ENCODE measurements at regions not wholly inside any gene's neighbourhood (a gene's known extent, or its start where the extent isn't known, plus 50 kb on each side); places are given as distances from the start of the nearest gene placed in this dataset.

DNA sequence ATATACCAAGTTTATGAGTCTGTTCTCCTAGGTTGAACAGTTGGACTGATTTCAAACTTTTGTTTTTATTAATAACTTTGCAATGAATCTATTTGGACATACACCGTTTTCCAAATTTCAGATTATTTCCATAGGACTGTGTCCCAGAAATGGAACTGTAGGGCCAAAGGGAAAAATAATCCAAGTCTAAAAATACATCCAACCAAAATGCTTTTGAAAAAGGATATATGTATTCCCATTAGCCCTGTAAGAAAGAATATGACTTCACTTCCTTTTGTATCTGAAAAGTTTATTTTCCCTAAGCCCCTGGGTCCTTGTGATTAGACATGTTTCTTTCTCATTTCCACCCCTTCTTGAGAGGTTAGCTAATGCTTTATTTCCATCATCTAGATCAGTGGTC lies 434.2 kb upstream of the MKI67 start:
- H3K27me3 Mint-ChIP-seq = peaks cover 0 to 7% of the 10 kb centered on the region in 2 donors
- DNase-seq (no peak), ATAC-seq (replicated peaks) (no peak)
- no peak overlapping the region for H3K4me3 Mint-ChIP-seq
- no peaks in the 10 kb centered on the region for H3K4me1 Mint-ChIP-seq
- no peak overlapping the region for H3K27ac Mint-ChIP-seq
- no peaks in the 10 kb centered on the region for H3K36me3 Mint-ChIP-seq
- H3K9me3 Mint-ChIP-seq = no peaks in the 10 kb centered on the region

DNA sequence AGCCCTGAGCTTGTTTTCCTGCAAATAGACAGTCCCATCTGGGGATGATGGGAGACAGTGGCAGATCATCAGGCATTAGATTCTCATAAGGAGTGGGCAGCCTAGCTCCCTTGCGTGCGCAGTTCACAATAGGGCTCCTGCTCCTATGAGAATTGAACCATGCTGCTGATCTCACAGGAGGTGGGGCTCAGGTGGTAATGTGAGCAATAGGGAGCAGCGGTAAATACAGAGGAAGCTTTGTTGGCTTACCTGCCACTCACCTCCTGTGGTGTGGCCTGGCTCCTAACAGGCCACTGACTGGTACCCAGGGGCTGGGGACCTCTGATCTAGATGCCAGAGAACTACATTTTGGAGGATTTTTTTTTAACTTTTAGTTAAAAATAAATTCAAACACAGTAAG lies 434.8 kb upstream of the MKI67 start:
- Mint-ChIP-seq H3K27me3 (peaks cover 0 to 7% of the 10 kb centered on the region in 2 donors), H3K36me3 (no peaks in the 10 kb centered on the region), H3K9me3 (no peaks in the 10 kb centered on the region), H3K4me3 (no peak overlapping the region), H3K27ac (no peak overlapping the region), H3K4me1 (no peaks in the 10 kb centered on the region)
- DNase-seq = no peak
- no peak for ATAC-seq (replicated peaks)

DNA sequence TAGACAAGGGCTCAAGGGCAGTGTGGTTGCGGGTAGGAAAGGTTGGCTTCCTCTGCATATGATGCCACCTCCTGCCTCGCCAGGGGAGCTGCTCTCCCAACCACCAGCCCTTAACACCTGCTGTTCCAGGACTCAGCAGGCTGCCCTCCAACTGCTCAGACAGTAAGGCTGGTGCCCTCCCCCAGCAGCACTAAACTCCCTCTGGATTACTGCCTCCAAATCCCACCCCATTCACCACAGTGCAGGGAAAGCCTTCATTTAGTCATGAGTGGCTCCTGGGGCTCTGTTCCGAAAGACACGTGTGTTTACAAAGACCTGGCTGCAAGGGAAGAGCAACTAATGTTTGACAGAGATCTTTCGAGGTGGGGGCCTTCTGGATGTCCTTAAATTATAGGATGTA lies 437.2 kb upstream of the MKI67 start:
- ATAC-seq (replicated peaks) (no peak), DNase-seq (no peak)
- no peaks in the 10 kb centered on the region for H3K4me1 Mint-ChIP-seq
- H3K4me3 Mint-ChIP-seq = no peak overlapping the region
- H3K36me3 Mint-ChIP-seq = no peaks in the 10 kb centered on the region
- peaks cover 0 to 7% of the 10 kb centered on the region in 2 donors for H3K27me3 Mint-ChIP-seq
- H3K27ac Mint-ChIP-seq = no peak overlapping the region
- no peaks in the 10 kb centered on the region for H3K9me3 Mint-ChIP-seq

DNA sequence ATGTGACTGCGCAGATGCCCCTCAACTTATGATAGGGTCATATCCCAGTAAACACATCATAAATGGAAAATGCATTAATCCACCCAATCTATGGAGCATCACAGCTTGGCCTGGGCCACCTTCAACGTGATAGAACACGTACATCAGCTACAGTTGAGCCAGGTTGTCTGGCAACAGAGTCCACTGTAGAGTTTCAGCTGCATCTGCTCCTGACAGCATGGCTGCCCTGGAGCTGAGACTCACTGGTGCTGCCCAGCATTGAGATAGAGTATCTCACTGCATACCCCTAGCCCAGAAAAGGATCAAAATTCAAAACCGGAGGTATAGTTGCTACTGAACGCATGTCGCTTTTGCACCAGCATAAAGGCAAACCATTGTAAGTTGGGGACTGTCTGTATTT lies 437.7 kb upstream of the MKI67 start:
- no peaks in the 10 kb centered on the region for H3K9me3 Mint-ChIP-seq
- H3K27me3 Mint-ChIP-seq = peaks cover 0 to 7% of the 10 kb centered on the region in 2 donors
- H3K4me3 Mint-ChIP-seq = no peak overlapping the region
- H3K36me3 Mint-ChIP-seq = no peaks in the 10 kb centered on the region
- no peaks in the 10 kb centered on the region for H3K4me1 Mint-ChIP-seq
- no peak for DNase-seq
- ATAC-seq (replicated peaks) = no peak
- H3K27ac Mint-ChIP-seq = no peak overlapping the region

DNA sequence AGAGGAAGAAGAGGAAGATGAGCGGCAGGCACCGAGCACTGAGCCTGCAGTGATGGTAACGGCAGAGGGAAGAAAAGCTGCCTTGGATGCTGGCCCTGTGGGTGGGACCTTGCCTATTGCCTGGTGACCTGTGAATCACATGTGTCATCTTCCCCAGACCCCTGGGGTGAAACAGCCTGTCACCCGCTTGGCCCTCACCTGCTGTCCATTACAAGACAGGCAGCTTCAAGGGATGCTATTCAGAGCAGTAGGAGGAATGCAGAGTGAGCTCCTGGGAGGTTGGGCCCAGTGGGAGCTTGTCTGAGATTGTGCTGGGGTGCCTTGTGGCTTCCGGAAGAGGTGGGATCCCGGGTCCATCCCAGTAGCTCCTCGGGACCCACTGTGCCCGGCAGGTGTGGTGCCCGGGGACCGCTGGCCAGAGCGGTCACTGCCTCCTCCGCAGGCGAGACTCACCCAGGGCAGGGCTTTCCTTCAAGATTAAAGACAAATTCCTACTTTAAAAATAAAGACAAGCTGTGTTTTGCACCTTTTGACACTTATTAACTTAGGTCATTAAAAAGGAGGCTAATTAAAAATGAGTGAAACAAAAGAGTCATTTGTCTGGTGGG lies 440.2 kb upstream of the MKI67 start:
- Mint-ChIP-seq H3K36me3 (peaks cover 0 to 2% of the 10 kb centered on the region in 2 donors), H3K4me3 (no peak overlapping the region), H3K27me3 (no peaks in the 10 kb centered on the region), H3K27ac (no peak overlapping the region), H3K4me1 (no peaks in the 10 kb centered on the region), H3K9me3 (no peaks in the 10 kb centered on the region)
- DNase-seq (no peak), ATAC-seq (replicated peaks) (no peak)

DNA sequence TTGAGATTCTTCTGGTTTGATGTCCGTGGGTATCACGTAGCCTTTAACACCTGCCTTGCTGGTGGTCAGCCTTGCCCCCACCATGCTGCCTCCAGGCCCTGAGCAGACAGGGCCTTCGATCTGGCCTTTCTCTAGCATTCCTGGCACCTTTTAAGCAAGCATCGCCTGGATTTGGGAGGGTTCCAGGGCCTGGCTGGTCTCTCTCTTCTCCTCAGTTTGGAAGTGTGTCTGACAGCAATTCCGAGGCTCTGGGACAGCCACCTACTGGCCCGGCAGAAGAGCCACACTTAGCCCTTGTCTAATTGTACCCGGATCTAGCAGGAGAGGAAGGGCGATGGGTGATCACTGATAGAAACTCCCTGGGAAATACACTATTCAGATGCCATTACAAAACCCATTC lies 441.3 kb upstream of the MKI67 start:
- no peak for ATAC-seq (replicated peaks)
- H3K4me1 Mint-ChIP-seq = no peaks in the 10 kb centered on the region

DNA sequence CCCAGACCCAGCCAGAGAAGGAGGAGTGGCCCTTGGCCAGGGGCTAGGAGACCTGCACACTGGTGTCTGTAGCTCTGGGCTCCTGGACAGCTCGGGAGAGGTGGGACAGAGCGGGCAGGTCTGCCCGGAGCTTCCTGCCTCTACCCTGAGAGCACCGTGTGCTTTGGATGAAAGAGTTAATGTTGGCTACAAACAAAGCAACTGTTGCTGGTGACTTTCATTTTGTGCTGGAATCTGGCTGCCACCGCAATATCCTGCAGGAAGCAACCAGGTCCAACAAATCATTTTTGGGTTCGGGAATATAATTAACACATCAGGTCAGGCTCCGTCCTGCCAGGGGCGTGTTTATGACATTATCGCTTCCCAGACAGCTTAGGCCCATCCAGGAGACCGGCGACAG lies 441.8 kb upstream of the MKI67 start:
- H3K27ac Mint-ChIP-seq = no peak overlapping the region
- H3K9me3 Mint-ChIP-seq = no peaks in the 10 kb centered on the region
- DNase-seq (no peak), ATAC-seq (replicated peaks) (no peak)
- H3K4me3 Mint-ChIP-seq = no peak overlapping the region
- H3K27me3 Mint-ChIP-seq = no peaks in the 10 kb centered on the region
- H3K4me1 Mint-ChIP-seq = no peaks in the 10 kb centered on the region
- peaks cover 0 to 2% of the 10 kb centered on the region in 2 donors for H3K36me3 Mint-ChIP-seq

More for the DNA sequence above, 441.3 kb upstream of the MKI67 start:
- H3K27ac Mint-ChIP-seq = no peak overlapping the region
- H3K36me3 Mint-ChIP-seq = peaks cover 0 to 2% of the 10 kb centered on the region in 2 donors
- no peaks in the 10 kb centered on the region for H3K27me3 Mint-ChIP-seq
- no peak overlapping the region for H3K4me3 Mint-ChIP-seq
- DNase-seq = no peak
- H3K9me3 Mint-ChIP-seq = no peaks in the 10 kb centered on the region

DNA sequence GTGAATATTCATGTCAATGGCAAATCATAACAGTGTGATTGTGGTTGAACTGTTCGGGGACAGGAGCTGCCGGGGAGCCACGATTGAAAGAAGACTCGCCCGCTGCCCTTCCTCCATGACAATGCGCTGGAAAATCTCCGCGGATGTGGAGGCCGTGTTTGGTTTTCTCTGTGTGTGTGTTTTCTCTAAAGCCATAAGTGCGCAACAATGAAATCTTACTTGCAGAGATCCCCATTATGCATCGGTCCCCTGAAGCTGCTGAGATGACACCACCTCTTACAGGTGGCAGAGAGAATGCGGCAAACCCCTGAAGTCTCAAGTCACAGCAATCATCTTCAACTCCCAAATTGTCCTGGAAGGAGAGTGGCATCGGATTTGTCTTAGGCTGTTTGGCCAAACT lies 442.3 kb upstream of the MKI67 start:
- Mint-ChIP-seq H3K36me3 (peaks cover 0 to 2% of the 10 kb centered on the region in 2 donors), H3K4me1 (no peaks in the 10 kb centered on the region), H3K27me3 (no peaks in the 10 kb centered on the region), H3K27ac (no peak overlapping the region), H3K9me3 (no peaks in the 10 kb centered on the region), H3K4me3 (no peak overlapping the region)
- no peak for ATAC-seq (replicated peaks)
- DNase-seq = no peak

DNA sequence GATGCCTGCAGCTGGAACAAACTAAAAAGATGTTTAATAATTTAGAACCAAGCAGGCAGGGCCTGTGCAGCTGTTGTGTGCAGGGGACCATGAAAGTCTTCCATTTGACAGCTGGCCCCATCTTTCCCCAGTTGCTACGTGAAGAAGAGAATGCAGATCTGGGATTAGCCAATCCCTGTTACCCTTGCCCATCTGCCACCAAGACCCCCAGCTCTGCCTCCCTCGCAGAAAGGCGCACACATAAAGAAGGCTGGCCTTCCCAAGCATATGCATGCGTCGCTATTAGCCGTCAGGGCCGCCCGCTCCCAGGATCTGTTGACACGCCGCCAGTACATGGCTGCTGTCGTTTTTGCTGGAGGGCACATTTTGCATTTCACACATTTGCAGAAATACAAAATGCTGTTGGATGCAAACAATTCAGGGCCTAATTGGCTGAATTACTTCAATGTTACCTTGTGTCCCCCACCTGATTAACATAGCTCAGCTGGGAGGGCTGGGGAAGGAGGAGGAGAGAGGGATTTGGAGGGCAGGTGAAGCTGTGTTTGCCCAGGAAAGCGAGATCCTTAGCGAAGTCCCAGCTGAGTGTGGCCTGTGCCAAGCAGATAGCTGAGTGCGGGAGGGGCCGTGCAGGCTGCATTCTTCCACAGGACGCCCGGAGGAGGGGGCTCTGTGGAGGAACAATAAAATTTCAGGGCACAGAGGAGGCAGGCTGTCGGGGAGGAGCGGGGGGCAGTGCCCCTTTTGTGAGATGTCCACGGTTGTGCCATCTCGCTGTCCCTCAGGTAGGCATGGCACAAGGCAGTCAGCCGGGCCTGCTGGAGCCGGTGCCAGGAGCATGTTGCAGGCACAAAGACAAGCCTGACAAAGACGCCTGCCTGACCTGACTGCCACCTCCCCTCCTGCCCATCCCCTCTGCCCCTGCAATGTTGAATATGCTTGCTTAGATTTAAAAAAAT lies 443.0 kb upstream of the MKI67 start:
- DNase-seq (no peak), ATAC-seq (replicated peaks) (no peak)
- no peaks in the 10 kb centered on the region for H3K27me3 Mint-ChIP-seq
- peaks cover 0 to 2% of the 10 kb centered on the region in 2 donors for H3K36me3 Mint-ChIP-seq
- no peak overlapping the region for H3K27ac Mint-ChIP-seq
- H3K9me3 Mint-ChIP-seq = no peaks in the 10 kb centered on the region
- H3K4me3 Mint-ChIP-seq = no peak overlapping the region
- H3K4me1 Mint-ChIP-seq = no peaks in the 10 kb centered on the region

DNA sequence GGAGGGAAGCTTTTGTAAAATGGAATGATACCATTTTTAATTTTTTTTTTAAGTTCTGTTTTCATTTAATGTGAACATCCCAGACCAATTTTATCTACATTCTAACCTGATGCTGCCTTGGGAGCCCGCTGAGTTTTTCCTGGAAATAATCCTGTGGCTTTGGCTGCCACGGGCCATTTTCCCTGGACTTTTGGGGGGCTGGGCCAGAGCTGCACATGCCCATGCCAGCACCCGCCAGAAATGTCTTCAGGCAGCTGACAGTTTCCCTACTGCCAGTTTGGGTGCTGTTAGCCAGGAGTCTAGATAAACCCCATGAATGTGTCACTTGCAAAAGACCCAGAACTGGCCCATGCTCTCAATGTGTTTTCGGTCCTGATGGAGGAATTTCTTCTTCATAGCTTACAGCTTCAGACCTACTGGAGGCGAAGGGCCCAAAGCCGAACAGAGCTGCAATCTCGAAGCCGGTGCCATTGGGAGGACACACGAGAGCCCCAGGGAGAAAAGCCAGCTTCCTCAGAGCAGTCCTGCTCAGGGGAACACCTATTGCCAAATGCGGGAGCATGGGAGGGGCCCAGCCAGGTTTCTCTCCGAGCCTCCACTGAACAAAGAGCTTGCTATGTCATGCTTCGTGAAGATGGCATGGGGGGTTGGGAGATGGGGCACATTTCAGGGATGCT lies 444.2 kb upstream of the MKI67 start:
- ATAC-seq (replicated peaks) (no peak), DNase-seq (no peak)
- Mint-ChIP-seq H3K27ac (no peak overlapping the region), H3K4me3 (no peak overlapping the region), H3K9me3 (no peaks in the 10 kb centered on the region), H3K4me1 (no peaks in the 10 kb centered on the region), H3K36me3 (peaks cover 0 to 2% of the 10 kb centered on the region in 2 donors), H3K27me3 (no peaks in the 10 kb centered on the region)

DNA sequence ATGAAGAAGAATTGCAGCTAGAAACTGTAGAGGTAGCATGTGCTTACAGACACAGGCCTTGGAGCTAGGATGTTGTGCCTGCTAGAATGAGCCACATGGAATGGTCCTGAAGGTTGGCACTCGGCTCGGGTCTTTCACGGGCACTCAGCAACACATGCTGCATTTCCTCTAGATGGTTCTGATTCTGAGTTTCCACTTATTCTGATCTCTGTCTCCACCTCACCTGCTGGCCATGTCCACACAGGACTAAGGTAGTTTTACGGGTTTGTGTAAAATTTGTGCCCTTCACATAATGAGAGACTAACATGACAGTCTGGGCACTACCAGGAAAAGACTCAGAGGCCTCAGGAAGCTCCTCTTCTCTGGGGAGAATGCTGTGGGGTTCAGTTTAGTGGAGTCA lies 444.8 kb upstream of the MKI67 start:
- Mint-ChIP-seq H3K27me3 (no peaks in the 10 kb centered on the region), H3K36me3 (peaks cover 0 to 2% of the 10 kb centered on the region in 2 donors), H3K4me1 (no peaks in the 10 kb centered on the region), H3K27ac (no peak overlapping the region), H3K4me3 (no peak overlapping the region), H3K9me3 (no peaks in the 10 kb centered on the region)
- DNase-seq = no peak
- no peak for ATAC-seq (replicated peaks)

DNA sequence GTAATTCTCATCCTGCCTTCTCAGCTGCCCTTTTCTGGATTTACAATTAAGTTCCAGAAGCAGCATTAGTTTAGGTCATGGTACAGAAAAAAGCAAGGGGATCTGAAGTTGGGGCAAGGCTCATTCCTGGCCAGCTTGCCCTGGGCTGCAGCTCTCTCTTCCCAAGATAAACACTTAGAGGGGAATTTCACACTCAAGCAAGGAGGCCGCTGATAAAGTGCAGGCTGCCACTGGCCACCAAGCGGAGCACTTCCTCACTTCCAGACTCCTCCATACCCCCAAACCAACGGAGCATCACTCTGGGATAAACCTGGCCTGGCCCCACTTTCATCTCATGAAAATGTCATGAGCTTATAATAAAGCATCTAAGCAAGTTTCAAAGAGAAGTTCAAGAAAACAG lies 445.5 kb upstream of the MKI67 start:
- no peak for DNase-seq
- H3K9me3 Mint-ChIP-seq = no peaks in the 10 kb centered on the region
- no peak overlapping the region for H3K4me3 Mint-ChIP-seq
- no peaks in the 10 kb centered on the region for H3K27me3 Mint-ChIP-seq
- H3K4me1 Mint-ChIP-seq = no peaks in the 10 kb centered on the region
- peaks cover 0 to 2% of the 10 kb centered on the region in 2 donors for H3K36me3 Mint-ChIP-seq
- no peak overlapping the region for H3K27ac Mint-ChIP-seq
- no peak for ATAC-seq (replicated peaks)

DNA sequence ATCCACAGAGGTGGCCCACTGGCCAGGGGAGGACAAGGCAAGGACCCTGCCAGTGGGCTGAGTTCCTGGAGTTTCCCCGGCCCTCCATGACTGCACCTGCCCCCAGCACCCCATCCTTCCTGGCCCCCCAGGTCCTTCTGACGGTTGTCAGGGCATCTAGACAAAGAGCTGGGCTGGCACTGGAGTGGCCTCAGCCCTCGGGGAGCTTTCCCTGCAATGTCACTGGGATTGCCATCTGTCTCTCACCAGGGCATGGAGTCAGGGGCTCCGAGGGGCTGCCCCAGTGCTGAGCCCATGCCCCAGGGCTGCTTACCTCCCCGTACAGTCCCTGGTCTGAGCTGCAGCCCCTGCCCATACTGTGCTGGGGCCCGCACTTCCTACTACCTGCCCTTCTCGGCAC lies 446.5 kb upstream of the MKI67 start:
- no peaks in the 10 kb centered on the region for H3K9me3 Mint-ChIP-seq
- no peak for DNase-seq
- no peaks in the 10 kb centered on the region for H3K27me3 Mint-ChIP-seq
- peaks cover 0 to 2% of the 10 kb centered on the region in 2 donors for H3K36me3 Mint-ChIP-seq
- ATAC-seq (replicated peaks) = no peak
- no peak overlapping the region for H3K4me3 Mint-ChIP-seq
- no peaks in the 10 kb centered on the region for H3K4me1 Mint-ChIP-seq
- H3K27ac Mint-ChIP-seq = no peak overlapping the region

DNA sequence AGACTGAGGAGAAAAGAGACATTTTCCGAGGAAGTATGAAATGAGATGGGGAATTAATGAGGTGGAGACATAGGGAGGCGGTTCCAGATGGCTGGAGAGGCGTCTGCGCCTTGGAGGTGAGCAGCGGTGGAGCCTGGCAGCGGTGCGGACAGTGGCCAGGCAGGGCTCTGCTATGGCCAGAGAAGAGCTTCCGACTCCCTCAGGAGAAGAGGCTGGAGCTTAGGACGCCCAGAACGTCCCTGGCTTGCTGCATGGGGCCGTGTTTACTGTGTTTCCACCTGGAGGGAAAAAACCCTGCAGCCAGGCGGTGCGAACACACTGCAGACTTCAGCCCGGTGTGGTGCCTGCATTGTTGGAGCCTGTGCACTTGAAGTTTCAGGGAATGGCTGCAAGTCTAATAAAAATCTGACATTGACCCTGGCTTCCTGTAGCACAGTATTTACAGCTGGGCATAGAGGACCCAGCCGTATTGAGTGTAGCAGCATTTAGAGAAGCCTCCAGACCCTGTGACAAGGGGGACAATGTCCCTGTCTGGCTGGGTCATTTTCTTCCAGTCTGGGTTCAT lies 447.1 kb upstream of the MKI67 start:
- Mint-ChIP-seq H3K36me3 (peaks cover 0 to 2% of the 10 kb centered on the region in 2 donors), H3K27ac (no peak overlapping the region), H3K27me3 (no peaks in the 10 kb centered on the region), H3K9me3 (no peaks in the 10 kb centered on the region), H3K4me3 (no peak overlapping the region), H3K4me1 (no peaks in the 10 kb centered on the region)
- DNase-seq = no peak
- no peak for ATAC-seq (replicated peaks)

All from stimulated activated naive B cell treated with anti-CD40 and anti-IgM and Interleukin-4, amounts not matched to agents 10 μg/mL and 1 μg/mL and 100 μg/mL, for 72 hours (primary cell).